ENCODE measurements at regions not wholly inside any gene's neighbourhood (a gene's known extent, or its start where the extent isn't known, plus 50 kb on each side); places are given as distances from the start of the nearest gene placed in this dataset.

GRCh38 chr2:180356676-180357075 lies 349.6 kb upstream of the CWC22 start:
- in situ Hi-C loops (cut with MboI; ENCODE audit: low pct_unique_long_range_greater_than_20kb, low sequenced_read_pairs, unreplicated experiment), result no loop called here
- TF ChIP-seq CTCF (IDR thresholded peaks at IDR 0.05; ENCODE audit: extremely low read depth, insufficient read depth, missing control alignments), result no peak
- no peak for DNase-seq (ENCODE audit: low spot score)

- in situ Hi-C loops (cut with MboI; ENCODE audit: low pct_unique_long_range_greater_than_20kb, low sequenced_read_pairs, unreplicated experiment), result no loop called here
- no peak for TF ChIP-seq CTCF (IDR thresholded peaks at IDR 0.05; ENCODE audit: extremely low read depth, insufficient read depth, missing control alignments)
- DNase-seq (ENCODE audit: low spot score), result no peak
Observed at GRCh38 chr2:180352620-180353019, 345.5 kb upstream of the CWC22 start.

- no peak for TF ChIP-seq CTCF (IDR thresholded peaks at IDR 0.05; ENCODE audit: extremely low read depth, insufficient read depth, missing control alignments)
- in situ Hi-C loops (cut with MboI; ENCODE audit: low pct_unique_long_range_greater_than_20kb, low sequenced_read_pairs, unreplicated experiment), result no loop called here
- DNase-seq (ENCODE audit: low spot score), result no peak
Observed at GRCh38 chr2:180349809-180350208, 342.7 kb upstream of the CWC22 start.

GRCh38 chr2:180343528-180344345 lies 336.6 kb upstream of the CWC22 start:
- DNase-seq (ENCODE audit: low spot score), result no peak
- in situ Hi-C loops (cut with MboI; ENCODE audit: low pct_unique_long_range_greater_than_20kb, low sequenced_read_pairs, unreplicated experiment), result no loop called here
- TF ChIP-seq CTCF (IDR thresholded peaks at IDR 0.05; ENCODE audit: extremely low read depth, insufficient read depth, missing control alignments), result no peak

GRCh38 chr2:180337136-180337535 lies 330.0 kb upstream of the CWC22 start:
- TF ChIP-seq CTCF (IDR thresholded peaks at IDR 0.05; ENCODE audit: extremely low read depth, insufficient read depth, missing control alignments), result no peak
- no peak for DNase-seq (ENCODE audit: low spot score)
- in situ Hi-C loops (cut with MboI; ENCODE audit: low pct_unique_long_range_greater_than_20kb, low sequenced_read_pairs, unreplicated experiment), result no loop called here

- DNase-seq (ENCODE audit: low spot score), result no peak
- in situ Hi-C loops (cut with MboI; ENCODE audit: low pct_unique_long_range_greater_than_20kb, low sequenced_read_pairs, unreplicated experiment), result no loop called here
- TF ChIP-seq CTCF (IDR thresholded peaks at IDR 0.05; ENCODE audit: extremely low read depth, insufficient read depth, missing control alignments), result no peak
Observed at GRCh38 chr2:180336550-180336949, 329.5 kb upstream of the CWC22 start.
